GM12891 (cell line): ENCODE measurements at regions not wholly inside any gene's neighbourhood (a gene's known extent, or its start where the extent isn't known, plus 50 kb on each side); places are given as distances from the start of the nearest gene placed in this dataset.

ENCODE experiments used
- DNase-seq: peaks from one replicate; pipeline ENCODE4 v3.0.0; 2011; ENCODE audit warnings: low spot score; ENCODE audit not compliant: insufficient read length
- FAIRE-seq: peaks from 2 replicates; lab custom pipeline; 2011; peaks lifted over from hg19 to GRCh38; lab: Jason Lieb, UNC
- PAX5 ChIP-seq: IDR thresholded peaks from 2 replicates; pipeline ENCODE4 v1.6.1; 2011; ENCODE audit warnings: low read length, moderate library complexity, mild to moderate bottlenecking; ENCODE audit not compliant: insufficient read depth, severe bottlenecking
- POLR2A ChIP-seq: IDR thresholded peaks from 2 replicates; pipeline ENCODE4 v1.6.1; 2011; ENCODE audit warnings: low read depth, low read length, control low read depth
- POLR2AphosphoS5 ChIP-seq: IDR thresholded peaks from 2 replicates; pipeline ENCODE4 v1.6.1; 2011; ENCODE audit warnings: low read depth, low read length, control low read depth
- POU2F2 ChIP-seq: IDR thresholded peaks from 2 replicates; pipeline ENCODE4 v1.6.1; 2011; ENCODE audit warnings: low read depth, mild to moderate bottlenecking, control low read depth, low read length, moderate library complexity
- SPI1 ChIP-seq: IDR thresholded peaks from 2 replicates; pipeline ENCODE4 v1.6.1; 2011; ENCODE audit warnings: low read depth, low read length, control low read depth
- TAF1 ChIP-seq: IDR thresholded peaks from 2 replicates; pipeline ENCODE4 v1.6.1; 2011; ENCODE audit warnings: low read depth, low read length, control low read depth

- no peak for FAIRE-seq
- DNase-seq: no peak
- TF ChIP-seq POU2F2: no peak
- no peak for TF ChIP-seq POLR2AphosphoS5
- no peak for TF ChIP-seq TAF1
- no peak for TF ChIP-seq POLR2A
- TF ChIP-seq SPI1: no peak
- TF ChIP-seq PAX5: no peak
Observed at GRCh38 chr4:180734753-180735432, 1508.3 kb upstream of the TENM3 start.

GRCh38 chr4:180741703-180742102 is 1501.5 kb upstream of the TENM3 start:
- TF ChIP-seq SPI1 (no peak), TAF1 (no peak), PAX5 (no peak), POLR2A (no peak), POU2F2 (no peak), POLR2AphosphoS5 (no peak)
- FAIRE-seq: no peak
- no peak for DNase-seq

- no peak for TF ChIP-seq POLR2AphosphoS5
- TF ChIP-seq TAF1: no peak
- TF ChIP-seq POU2F2: no peak
- no peak for TF ChIP-seq POLR2A
- no peak for TF ChIP-seq SPI1
- no peak for TF ChIP-seq PAX5
- DNase-seq (no peak), FAIRE-seq (no peak)
Observed at GRCh38 chr4:180745019-180745418, 1498.2 kb upstream of the TENM3 start.

GRCh38 chr4:180751009-180751408 is 1492.2 kb upstream of the TENM3 start:
- TF ChIP-seq POLR2A (no peak), POLR2AphosphoS5 (no peak), POU2F2 (no peak), PAX5 (no peak), TAF1 (no peak), SPI1 (no peak)
- FAIRE-seq (no peak), DNase-seq (no peak)

- no peak for TF ChIP-seq POLR2A
- no peak for TF ChIP-seq PAX5
- TF ChIP-seq POU2F2: no peak
- TF ChIP-seq SPI1: no peak
- no peak for TF ChIP-seq POLR2AphosphoS5
- no peak for TF ChIP-seq TAF1
- FAIRE-seq (no peak), DNase-seq (no peak)
Observed at GRCh38 chr4:180757927-180758326, 1485.3 kb upstream of the TENM3 start.

GRCh38 chr4:180766045-180766444 is 1477.2 kb upstream of the TENM3 start:
- FAIRE-seq (no peak), DNase-seq (no peak)
- TF ChIP-seq TAF1 (no peak), POU2F2 (no peak), SPI1 (no peak), PAX5 (no peak), POLR2A (no peak), POLR2AphosphoS5 (no peak)

- DNase-seq (no peak), FAIRE-seq (no peak)
- no peak for TF ChIP-seq POU2F2
- TF ChIP-seq PAX5: no peak
- no peak for TF ChIP-seq SPI1
- TF ChIP-seq POLR2AphosphoS5: no peak
- TF ChIP-seq POLR2A: no peak
- TF ChIP-seq TAF1: no peak
Observed at GRCh38 chr4:180766944-180767729, 1476.1 kb upstream of the TENM3 start.

GRCh38 chr4:180768610-180769009 is 1474.6 kb upstream of the TENM3 start:
- DNase-seq (no peak), FAIRE-seq (no peak)
- TF ChIP-seq POU2F2: no peak

- TF ChIP-seq SPI1: no peak
- no peak for TF ChIP-seq PAX5
- TF ChIP-seq POLR2AphosphoS5: no peak
- TF ChIP-seq POLR2A: no peak
- no peak for TF ChIP-seq POU2F2
- no peak for TF ChIP-seq TAF1
- no peak for DNase-seq
- FAIRE-seq: no peak
Observed at GRCh38 chr4:180769791-180770190, 1473.4 kb upstream of the TENM3 start.

- no peak for FAIRE-seq
- no peak for DNase-seq
- TF ChIP-seq POLR2AphosphoS5 (no peak), PAX5 (no peak), SPI1 (no peak), POLR2A (no peak), TAF1 (no peak), POU2F2 (no peak)
Observed at GRCh38 chr4:180770265-180770664, 1472.9 kb upstream of the TENM3 start.
